ENCODE measurements at regions not wholly inside any gene's neighbourhood (a gene's known extent, or its start where the extent isn't known, plus 50 kb on each side); places are given as distances from the start of the nearest gene placed in this dataset.

- peak; percentile 67; the same call in 1 of the 2 replicates for TF ChIP-seq HMG20B (CRISPR knock-in tag; IDR thresholded peaks at IDR 0.05)
- peak; percentile 90 for TF ChIP-seq ETV1 (tag; conservative IDR thresholded peaks at IDR 0.05; ENCODE audit: low read depth)
- TF ChIP-seq ZNF398 (CRISPR knock-in tag; IDR thresholded peaks at IDR 0.05): 0 out of 2 replicates have a peak, but pooled peaks have one; percentile 77
- peak; percentile 89; the same call in 1 of the 2 replicates for TF ChIP-seq TCF15 (CRISPR knock-in tag; IDR thresholded peaks at IDR 0.05)
- TF ChIP-seq NR0B1 (IDR thresholded peaks at IDR 0.05; ENCODE audit: partially characterized antibody): no peak
- TF ChIP-seq ZNF395 (CRISPR knock-in tag; IDR thresholded peaks at IDR 0.05): peak; percentile 100
- no peak for TF ChIP-seq IRF1 (CRISPR knock-in tag; IDR thresholded peaks at IDR 0.05; ENCODE audit: borderline replicate concordance)
- no peak for TF ChIP-seq AFF1 (IDR thresholded peaks at IDR 0.05; ENCODE audit: low read depth in 1 of 2, partially characterized antibody in 2 of 2)
- peak; percentile 49; the same call in 1 of the 2 replicates for TF ChIP-seq MITF (IDR thresholded peaks at IDR 0.05)
- TF ChIP-seq CREB3 (tag; conservative IDR thresholded peaks at IDR 0.05; ENCODE audit: low read depth): peak; percentile 99
- TF ChIP-seq POU5F1 (IDR thresholded peaks at IDR 0.05; ENCODE audit: borderline replicate concordance, low read depth, low read length, partially characterized antibody): no peak
- peak; percentile 80 for TF ChIP-seq EGR1 (conservative IDR thresholded peaks at IDR 0.05)
Observed at GRCh38 chr2:47297767-47298425, 71.2 kb upstream of the EPCAM start (continued).

Measured in K562 (cell line).